Left lobe of liver (tissue), 2 donors: ENCODE measurements at regions not wholly inside any gene's neighbourhood (a gene's known extent, or its start where the extent isn't known, plus 50 kb on each side); places are given as distances from the start of the nearest gene placed in this dataset.

ENCODE experiments used
- ATAC-seq: fragments of 200-7000 bp; cut with Tn5 transposase; one replicate; pipeline ENCODE4 v1.9.1; 2020; ENCODE audit warnings: mild to moderate bottlenecking, moderate library complexity
- DNase-seq: peaks from one replicate; pipeline ENCODE4 v3.0.0-alpha.2; 2020; ENCODE audit warnings: low spot score
- donor health status: DM: no; HTN: no; CAD: no; lungs with moderate emphysema.
- donor health status: DM: no; HTN: yes; CAD: no.

DNA sequence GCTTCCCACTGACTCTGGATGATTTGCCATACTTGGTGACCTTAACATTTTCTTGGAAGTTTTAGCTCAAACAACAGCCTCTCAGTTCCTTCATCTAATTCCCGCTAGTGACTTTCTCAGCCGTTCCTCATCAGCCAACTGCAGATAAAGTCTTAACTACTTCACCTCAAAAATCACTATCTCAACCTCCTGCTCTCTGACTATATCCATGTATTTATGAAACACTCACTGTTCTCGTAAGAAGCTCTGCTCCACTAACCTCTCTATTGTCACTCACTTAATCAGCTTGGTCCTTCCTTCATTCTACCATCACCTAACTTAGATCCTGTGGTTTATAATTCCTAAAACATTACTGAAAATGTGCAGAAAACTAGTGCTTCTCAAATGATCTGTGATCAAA, 1551.6 kb downstream of the MRPL39 start:
- DNase-seq (no peak), ATAC-seq (no peak)

DNA sequence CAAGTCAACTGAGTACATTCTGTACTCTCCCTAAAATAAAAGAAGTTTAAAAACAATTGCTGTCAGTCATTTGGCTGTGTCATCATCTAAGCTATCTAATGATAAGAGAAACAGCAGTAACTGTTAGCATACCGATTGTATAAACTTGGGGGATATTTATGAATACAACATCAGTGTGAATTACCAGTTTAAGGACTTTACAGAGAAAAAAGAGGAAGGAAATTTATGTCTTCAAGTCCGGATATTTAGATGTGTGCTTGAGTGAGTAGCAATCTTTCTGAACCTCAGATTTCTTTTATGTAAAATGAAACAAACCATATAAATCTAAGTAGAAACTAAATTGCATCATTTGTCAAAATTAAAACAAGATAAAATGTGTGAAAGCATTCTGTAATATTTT, 1557.0 kb downstream of the MRPL39 start:
- ATAC-seq (no peak), DNase-seq (no peak)

DNA sequence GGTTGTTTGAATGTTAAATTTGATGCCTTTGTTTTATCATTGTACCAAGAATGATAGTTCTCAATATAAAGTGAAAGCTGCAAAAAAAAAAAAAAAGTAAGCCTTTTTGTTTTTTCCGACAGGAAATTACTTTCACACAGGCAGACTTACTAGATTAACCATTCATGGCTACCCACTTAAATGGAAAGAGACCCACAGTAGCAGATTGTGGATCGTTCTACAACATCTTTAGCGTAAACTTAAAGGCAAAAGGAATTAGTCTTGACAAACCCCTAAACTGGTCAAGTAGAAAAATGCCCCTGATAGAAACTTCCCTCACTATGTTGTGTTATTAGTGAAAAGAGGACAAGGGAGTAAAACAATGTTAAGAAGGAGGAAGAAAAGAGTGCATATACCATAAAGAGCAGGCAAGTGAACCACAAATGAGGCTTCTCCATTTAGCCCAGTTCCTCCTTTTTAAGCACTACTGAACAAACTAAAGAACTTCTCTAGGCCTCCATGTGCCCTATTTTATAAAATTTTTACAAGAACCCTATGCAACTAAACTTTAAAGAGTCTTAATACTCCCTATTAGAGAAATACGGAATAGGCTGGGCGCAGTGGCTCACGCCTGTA, 1560.3 kb downstream of the MRPL39 start:
- no peak for ATAC-seq
- DNase-seq, result no peak

DNA sequence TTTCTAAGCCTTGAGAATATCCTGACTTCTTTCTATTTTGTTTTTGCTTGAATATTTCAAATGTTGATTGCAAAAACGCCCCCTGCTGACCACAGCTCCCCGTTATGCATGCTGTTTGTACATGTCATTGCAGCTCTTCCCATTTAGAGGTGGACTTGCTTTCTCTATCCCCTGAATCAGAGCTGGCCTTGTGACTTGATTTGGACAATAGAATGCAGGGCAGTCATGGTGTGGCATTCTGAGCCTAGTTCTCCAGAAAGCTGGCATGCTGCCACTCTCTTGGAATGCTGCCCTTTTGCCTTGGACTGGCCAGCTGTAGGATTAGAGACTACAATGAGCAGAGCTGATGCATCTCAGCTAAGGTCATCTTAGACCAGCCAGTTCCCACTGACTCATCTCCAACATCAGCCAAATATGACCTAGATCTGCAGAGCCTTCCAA, 1561.5 kb downstream of the MRPL39 start:
- peak; percentile 51 for DNase-seq
- ATAC-seq, result peak; percentile 50

DNA sequence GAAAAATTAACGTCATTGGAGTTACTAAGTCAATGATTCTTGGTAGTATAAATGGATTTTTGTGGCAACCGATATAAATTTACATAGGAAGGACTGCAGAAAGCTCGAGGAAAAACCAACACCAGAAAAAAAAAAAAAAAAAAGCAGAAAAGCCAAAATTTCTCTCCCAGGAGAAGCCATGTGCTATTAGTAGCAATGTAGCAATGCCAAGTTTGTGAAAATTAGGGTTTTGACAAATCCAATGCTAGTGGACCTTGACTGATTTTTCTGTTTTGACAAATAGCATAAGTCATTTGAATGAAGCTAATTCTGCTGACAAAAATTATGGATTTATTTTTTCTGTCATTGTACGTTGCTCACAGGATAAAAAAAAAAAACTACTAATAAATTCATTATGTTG, 1561.9 kb downstream of the MRPL39 start:
- DNase-seq (no peak), ATAC-seq (no peak)

DNA sequence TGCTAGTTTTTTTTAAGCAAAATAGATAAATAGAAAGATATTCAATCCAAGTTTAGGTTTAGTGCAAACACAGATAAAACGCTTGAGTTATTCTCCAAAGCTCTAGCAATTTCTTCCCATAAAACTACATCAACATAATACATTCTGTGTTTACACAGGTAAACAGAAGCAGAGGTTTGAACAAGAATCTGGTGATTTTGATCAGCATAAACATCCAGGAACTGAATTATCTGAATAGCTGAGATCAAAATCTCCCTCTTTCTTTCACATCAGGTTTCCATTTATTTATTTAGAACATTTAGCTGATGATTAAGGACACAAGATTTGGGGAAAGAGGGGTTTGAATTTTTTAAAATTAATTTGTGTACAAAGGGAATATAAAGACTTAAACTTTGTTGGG, 1564.6 kb downstream of the MRPL39 start:
- no peak for ATAC-seq
- DNase-seq, result no peak

DNA sequence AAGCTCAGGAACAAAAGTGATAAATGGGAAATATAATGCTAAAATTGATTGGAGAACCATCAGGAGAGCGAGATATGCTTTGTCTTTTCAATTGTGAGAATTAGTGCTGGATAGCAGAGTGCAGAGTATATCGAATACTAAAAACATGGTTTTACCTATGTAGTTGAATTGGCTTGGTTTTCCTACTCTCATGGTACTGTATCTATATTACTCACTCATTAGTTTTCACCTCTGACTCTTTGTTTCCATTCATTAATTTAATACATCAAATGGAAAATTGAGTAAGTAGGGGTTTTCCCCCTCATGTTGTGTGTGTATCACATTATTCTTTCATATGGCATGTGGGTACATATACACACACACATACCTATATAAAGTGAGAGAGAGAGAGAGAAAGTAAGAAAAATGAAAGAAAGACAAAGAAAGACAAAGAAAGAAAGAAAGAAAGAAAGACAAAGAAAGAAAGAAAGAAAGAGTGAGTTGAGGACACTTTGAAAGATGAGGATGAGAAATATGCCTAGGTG, 1574.5 kb downstream of the MRPL39 start:
- DNase-seq (no peak), ATAC-seq (no peak)

DNA sequence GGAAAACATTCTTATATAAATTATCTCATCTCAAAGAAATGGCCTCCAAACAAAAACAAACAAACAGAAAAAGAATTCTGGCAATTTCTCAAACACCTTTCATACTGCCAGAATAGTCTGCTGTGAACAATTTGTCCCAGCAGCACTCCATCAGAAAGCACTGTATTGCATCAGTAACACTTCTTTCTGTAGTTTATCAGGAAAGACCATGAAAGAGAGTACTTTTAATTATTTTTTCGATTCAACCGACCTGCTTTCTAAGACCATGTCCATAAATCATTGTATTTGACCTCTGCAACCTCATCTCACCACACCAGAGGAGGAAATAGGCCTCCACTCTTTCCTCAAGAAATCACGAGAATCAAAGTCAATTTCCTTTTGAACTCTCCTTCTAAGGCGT, 1579.9 kb downstream of the MRPL39 start:
- ATAC-seq (no peak), DNase-seq (no peak)

DNA sequence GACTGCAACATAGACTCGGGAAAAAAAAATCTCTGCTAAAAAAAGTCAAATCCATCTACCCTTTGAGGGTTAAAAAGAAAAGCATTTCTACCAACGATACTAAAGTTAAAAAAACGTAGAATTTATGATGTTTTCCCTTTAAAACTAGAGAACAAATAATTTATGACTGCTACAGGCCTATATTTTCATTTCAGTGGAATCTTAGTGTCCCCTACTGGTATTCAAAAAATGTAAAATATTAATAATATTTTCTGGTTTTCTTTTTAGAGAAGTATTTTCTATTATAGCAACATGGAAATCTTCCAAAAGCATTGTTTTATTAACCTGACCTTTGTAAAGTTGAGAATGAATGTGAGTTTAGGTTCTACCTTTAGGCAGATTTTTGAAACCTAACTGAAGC, 1582.2 kb downstream of the MRPL39 start:
- ATAC-seq, result no peak
- DNase-seq, result no peak

DNA sequence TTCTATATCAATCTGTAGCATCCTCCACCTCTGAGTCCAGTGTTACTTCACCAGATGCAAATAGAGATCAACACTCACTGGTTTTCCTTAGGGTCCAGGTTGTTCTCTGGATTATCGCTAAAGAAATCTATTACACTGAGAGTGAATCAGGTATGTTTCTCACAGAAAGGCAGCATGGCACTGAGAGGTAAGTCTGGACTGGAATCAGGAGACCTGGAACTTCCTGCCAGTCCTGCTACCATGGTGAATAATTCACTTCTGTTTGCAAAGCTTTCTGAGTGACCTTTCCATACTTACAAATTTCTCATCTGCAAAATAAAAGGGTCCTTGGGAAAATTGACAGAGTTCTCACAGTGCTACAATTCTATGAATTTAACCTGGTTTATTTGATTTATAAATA, 1583.3 kb downstream of the MRPL39 start:
- no peak for DNase-seq
- ATAC-seq, result no peak

DNA sequence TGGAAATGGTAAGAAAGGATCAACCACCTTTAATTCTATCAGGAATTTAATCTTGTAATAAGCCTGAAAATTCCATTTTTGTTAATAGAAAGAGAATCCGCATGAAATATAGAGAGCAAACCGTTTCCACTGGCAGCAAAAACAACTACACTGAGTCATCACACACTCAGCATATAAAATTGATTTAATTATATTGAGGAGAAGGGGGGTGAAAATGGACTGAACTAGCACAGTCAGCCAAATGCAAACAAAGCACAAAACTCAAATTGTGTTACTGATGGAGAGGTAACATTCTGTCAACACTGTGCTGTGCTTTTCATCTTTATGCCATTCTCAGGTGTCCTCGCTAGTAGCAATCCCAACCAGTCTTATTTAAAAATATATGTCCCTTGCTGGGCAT, 1583.9 kb downstream of the MRPL39 start:
- DNase-seq, result no peak

DNA sequence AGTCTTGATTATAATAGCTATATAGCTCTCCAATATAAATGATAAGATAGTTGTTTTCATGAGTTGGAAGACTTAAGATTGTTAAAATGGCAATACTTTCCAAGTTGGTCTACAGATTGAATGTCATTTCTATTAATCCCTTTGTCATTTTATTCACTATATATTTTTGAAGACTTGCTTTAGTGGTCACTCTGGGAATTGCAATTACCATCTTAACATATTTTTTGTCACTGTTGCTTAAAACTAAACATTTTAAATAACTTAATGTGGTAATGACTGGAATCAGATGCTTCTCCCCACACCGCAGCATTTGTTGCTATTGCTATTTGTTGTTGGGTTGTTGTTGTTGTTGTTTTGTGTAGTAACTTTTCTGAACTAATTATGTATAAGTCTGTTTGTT, 1592.9 kb downstream of the MRPL39 start:
- DNase-seq, result no peak
- no peak for ATAC-seq

More for the DNA sequence above, 1583.9 kb downstream of the MRPL39 start:
- no peak for ATAC-seq

DNA sequence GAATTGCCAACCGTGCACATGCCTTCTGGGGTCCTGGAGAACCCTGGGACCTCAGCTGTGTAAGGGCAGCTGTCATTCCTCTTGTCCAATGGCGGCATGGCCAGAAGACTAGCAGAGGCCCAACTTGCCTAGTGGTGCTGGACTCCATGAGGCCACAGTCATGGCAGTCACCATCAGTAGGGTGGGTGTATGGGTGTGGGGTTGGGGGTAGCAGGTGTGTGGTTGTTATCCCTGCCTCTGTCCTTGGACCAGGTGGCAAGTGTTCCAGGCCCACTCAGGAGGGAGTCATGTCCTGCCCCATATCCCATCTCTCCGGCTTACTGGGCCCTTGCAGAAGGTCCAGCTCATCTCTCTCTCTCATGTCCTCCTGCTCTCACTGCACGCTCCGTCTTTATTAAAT, 1596.2 kb downstream of the MRPL39 start:
- ATAC-seq, result no peak
- DNase-seq, result no peak

DNA sequence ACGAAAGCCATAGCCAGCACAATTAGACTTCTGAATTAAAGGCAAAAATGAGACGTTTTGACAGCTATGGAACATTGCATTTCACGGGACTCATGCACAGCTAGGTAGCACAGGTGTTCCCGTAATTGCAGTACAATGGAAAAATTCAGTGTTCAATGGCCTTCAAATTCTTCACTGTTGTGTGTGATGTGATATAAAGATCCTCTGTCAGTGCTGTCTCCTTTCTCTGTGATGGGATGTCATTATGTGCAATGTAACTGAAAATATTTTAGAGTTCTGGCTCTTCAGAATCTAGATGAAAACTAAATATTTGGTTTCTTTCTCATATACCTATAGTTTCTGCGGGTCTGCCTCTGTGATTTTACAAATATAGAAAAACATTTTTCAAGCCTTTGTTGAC, 1599.7 kb downstream of the MRPL39 start:
- no peak for ATAC-seq
- no peak for DNase-seq

DNA sequence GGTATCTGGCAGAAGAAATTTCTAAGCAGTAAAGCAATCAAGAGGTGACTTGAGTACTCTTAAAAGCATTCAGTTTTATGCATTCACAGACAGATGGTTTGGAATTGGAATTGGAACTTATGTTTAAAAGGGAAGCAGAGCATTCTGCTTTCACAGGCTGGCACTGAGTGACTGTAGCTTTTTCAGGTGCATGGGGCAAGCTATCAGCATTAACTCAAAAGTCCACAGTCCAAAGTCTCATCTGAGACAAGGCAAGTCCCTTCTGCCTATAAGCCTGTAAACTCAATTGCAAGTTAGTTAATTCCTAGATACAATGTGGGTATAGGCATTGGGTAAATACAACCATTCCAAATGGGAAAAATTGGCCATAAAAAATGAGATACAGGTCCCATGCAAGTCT, 1620.3 kb downstream of the MRPL39 start:
- DNase-seq, result no peak
- ATAC-seq, result peak; percentile 79

DNA sequence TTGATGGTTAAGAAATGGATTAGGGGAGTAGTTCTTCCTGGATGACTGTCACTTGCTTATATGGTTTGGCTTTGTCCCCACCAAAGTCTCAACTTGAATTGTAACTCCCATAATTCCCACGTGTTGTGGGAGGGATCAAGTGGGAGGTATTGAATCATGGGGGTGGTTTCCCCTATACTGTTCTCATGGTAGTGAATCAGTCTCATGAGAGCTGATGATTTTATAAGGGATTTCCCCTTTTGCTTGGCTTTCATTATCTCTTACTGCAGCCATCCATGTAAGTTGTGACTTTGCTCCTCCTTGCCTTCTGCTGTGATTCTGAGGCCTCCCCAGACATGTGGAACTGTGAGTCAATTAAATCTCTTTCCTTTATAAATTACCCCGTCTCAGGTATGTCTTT, 1621.1 kb downstream of the MRPL39 start:
- DNase-seq (no peak), ATAC-seq (no peak)

DNA sequence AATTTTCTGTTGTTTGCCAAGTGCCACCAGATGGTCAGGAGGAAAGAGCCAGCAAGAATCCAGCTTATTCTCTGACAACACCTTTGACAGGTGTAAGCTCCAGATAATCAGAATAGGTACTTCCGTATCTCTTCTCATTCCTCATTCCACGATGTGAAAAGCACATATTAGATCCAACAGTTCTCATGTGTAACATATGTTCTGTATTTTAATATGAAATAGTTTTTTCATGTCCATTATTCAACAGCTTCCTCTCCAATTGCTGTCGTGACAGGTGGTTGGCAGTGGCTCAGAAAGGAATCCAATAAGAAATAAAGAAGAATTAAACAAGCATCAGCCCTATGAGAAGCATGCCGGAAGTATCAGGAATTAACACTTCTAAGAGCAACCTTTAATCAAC, 1624.7 kb downstream of the MRPL39 start:
- ATAC-seq (no peak), DNase-seq (no peak)

DNA sequence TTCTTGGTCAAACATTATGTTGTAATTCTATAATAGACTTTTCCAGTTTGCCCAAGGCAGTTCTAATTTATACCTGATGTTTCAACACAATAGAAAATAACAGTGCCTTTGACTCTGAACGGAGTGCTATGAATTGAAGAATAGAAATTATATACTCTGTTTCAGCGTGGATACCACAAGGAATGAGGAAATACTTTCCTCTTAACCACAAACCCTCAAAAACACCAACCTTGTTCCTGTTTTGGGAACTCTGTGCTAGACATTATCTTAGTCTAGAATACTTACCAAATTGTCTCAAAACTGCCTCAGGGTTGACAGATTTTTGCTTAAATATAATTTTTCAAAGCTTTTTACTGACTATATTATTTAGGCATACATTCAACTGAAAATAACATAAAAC, 1629.3 kb downstream of the MRPL39 start:
- no peak for ATAC-seq
- DNase-seq, result no peak

DNA sequence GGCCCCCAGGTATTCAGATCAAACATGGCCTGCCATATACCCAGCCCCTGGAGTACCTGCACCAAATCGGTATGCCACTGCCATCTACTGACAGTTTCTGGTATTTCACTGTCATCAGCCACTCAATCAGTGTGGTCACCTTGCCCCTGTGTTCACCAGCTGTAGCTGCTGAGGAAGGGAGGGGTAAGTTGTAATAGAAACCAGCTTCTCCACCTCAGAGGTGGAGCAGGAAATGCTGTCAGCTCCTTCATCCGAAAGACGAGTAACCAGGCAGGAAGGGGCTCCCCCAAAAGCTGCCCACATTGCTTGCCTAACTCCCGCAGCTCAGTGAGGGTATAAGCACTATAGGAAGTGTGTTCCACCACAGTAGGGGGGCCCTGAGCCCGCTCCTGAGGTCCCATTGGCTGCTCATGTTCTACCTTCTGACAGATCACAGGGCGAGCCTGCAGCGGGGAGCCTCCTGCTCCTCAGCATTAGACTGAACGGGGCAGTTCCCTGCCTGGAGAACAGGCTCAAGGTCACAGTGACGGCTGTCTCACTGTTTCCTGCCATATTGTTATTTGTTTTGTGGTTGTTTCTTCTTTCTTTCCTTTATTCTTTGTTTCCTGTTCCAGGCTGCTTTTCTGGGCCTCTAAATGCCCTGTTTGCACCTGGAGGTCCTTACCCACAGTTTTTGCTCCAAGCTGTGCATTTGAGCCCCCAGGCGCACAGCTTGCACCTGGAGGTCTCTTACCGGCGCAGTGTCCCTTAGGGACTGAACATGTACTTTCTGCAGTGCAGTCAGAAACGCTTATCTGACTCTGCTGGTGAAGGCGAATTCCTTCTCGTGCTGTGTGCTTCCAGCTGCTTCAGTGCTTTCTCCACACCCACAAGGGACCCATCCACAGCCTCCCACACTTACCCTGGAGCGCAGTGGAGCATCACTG, 1638.3 kb downstream of the MRPL39 start:
- ATAC-seq, result peak; percentile 88
- DNase-seq, result no peak

DNA sequence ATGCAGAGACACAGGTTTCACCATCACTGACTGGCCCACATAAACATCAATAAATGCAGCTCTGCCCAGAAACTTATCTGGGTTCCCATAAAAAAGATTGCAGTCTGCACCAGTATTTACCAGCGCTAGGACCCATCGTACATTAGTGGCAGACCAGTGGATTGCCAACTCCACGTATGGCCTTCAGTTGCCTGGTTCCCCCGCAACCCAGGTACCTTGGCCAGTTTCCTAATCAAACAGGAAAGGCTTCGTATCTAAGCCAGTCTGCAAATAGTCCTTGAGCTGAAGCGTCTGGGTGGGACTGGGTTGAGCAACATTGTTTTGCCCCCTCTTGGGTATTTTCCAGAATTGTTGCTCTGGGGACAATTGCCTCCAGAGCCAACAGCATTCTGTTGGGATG, 1639.3 kb downstream of the MRPL39 start:
- peak; percentile 44 for ATAC-seq

DNA sequence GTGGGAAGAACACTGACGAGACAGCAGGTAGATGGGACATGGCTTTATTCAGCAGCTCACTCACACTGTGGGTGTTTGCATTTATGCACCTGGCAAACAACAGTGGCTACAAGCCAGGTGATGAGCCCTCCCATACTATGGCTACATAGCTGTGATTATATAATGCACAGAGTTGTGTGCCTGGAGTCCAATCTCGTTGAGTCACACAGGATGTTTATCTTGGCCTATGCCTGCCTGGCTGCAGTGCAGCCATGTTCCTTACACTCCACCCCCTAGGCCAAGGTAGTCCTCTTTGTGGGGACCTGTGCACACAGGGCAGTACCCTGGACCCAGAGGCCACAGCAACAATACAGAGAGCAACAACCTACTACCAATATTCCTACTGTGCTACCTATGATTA, 1643.8 kb downstream of the MRPL39 start:
- ATAC-seq (no peak), DNase-seq (no peak)

More for the DNA sequence above, 1639.3 kb downstream of the MRPL39 start:
- no peak for DNase-seq

DNA sequence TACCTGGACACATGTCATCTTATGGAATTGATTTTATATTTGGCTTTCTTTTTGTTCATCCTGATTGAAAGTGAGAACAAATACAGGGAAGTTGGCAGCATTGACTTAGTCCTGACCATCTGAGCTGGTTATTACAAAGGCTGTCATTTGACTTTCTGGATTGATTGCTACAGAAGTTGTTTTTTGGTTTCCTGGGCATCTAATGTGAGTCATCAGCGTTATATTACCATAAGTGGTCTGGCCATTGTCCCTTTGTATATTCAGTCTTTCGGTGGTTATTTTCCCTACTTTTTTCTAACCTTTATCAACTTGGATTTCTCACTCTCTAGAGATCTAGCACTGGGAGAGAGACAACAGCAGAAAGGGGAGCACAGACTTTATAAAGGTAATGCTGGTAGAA, 1646.5 kb downstream of the MRPL39 start:
- no peak for ATAC-seq
- no peak for DNase-seq
